GDM1 (cell line): ENCODE measurements at regions not wholly inside any gene's neighbourhood (a gene's known extent, or its start where the extent isn't known, plus 50 kb on each side); places are given as distances from the start of the nearest gene placed in this dataset.

Experiments used
- DNase-seq: peaks from one replicate; lab custom pipeline; 2025; lab: John Stamatoyannopoulos, UW

- DNase-seq: no peak
Measured at GRCh38 chr3:61311044-61311443, 59.8 kb upstream of the FHIT start.

GRCh38 chr3:61315871-61316270 lies 64.6 kb upstream of the FHIT start:
- no peak for DNase-seq

- no peak for DNase-seq
Measured at GRCh38 chr3:61323094-61323493, 71.8 kb upstream of the FHIT start.

- DNase-seq: no peak
Measured at GRCh38 chr3:61331929-61332552, 80.8 kb upstream of the FHIT start.

GRCh38 chr3:61333192-61333961 lies 82.1 kb upstream of the FHIT start:
- DNase-seq: no peak

- DNase-seq: no peak
Measured at GRCh38 chr3:61334783-61335182, 83.5 kb upstream of the FHIT start.

- DNase-seq: no peak
Measured at GRCh38 chr3:61340931-61341461, 89.7 kb upstream of the FHIT start.

- no peak for DNase-seq
Measured at GRCh38 chr3:61343543-61343942, 92.3 kb upstream of the FHIT start.

- DNase-seq: no peak
Measured at GRCh38 chr3:61345020-61345419, 93.8 kb upstream of the FHIT start.

- DNase-seq: no peak
Measured at GRCh38 chr3:61347981-61348380, 96.7 kb upstream of the FHIT start.

GRCh38 chr3:61349717-61350116 lies 98.5 kb upstream of the FHIT start:
- DNase-seq: no peak

- no peak for DNase-seq
Measured at GRCh38 chr3:61350782-61351309, 99.6 kb upstream of the FHIT start.

- DNase-seq: no peak
Measured at GRCh38 chr3:61352306-61352705, 101.1 kb upstream of the FHIT start.

- DNase-seq: no peak
Measured at GRCh38 chr3:61353382-61353781, 102.1 kb upstream of the FHIT start.

GRCh38 chr3:61354604-61355003 lies 103.4 kb upstream of the FHIT start:
- no peak for DNase-seq

GRCh38 chr3:61356685-61357084 lies 105.4 kb upstream of the FHIT start:
- no peak for DNase-seq

GRCh38 chr3:61357902-61358301 lies 106.7 kb upstream of the FHIT start:
- no peak for DNase-seq

- no peak for DNase-seq
Measured at GRCh38 chr3:61358364-61358763, 107.1 kb upstream of the FHIT start.

- no peak for DNase-seq
Measured at GRCh38 chr3:61360297-61360965, 109.2 kb upstream of the FHIT start.

GRCh38 chr3:61369678-61370077 lies 118.4 kb upstream of the FHIT start:
- no peak for DNase-seq

GRCh38 chr3:61371123-61371522 lies 119.9 kb upstream of the FHIT start:
- DNase-seq: no peak

- DNase-seq: no peak
Measured at GRCh38 chr3:61372723-61373122, 121.5 kb upstream of the FHIT start.

GRCh38 chr3:61378311-61378710 lies 127.1 kb upstream of the FHIT start:
- no peak for DNase-seq
